GM12878 (cell line): ENCODE measurements at regions not wholly inside any gene's neighbourhood (a gene's known extent, or its start where the extent isn't known, plus 50 kb on each side); places are given as distances from the start of the nearest gene placed in this dataset.

ENCODE experiments used
- ATAC-seq: fragments of 200-7000 bp; cut with Tn5 transposase; 3 replicates; pipeline ENCODE4 v1.9.1; 2020; ENCODE audit warnings: mild to moderate bottlenecking, moderate library complexity
- BruUV-seq: library from RNA; stranded (reverse); fragments of 400-500 nt; replicated peaks from 2 replicates; lab custom pipeline; 2021; lab: Mats Ljungman, UMichigan
- CTCF ChIA-PET: fragments of 300-600 bp; sonication (Branson Sonifier 250); formaldehyde crosslinking; extraction: SDS; loops from one replicate; lab custom pipeline; 2021; ENCODE audit warnings: inconsistent platforms; lab: Yijun Ruan, JAX
- POLR2A ChIA-PET: fragments of 350-600 bp; formaldehyde crosslinking; extraction: SDS; loops from one replicate; lab custom pipeline; 2021; ENCODE audit warnings: inconsistent platforms; lab: Charles Lee
- RAD21 ChIA-PET: fragments of 300-600 bp; sonication (Branson Sonifier 250); formaldehyde crosslinking; loops from one replicate; lab custom pipeline; 2023; ENCODE audit warnings: antibody characterized with exemption; ENCODE audit not compliant: unreplicated experiment; lab: Charles Lee
- SMC1A ChIA-PET: fragments of 300-600 bp; sonication (Branson Sonifier 250); formaldehyde crosslinking; loops from one replicate; lab custom pipeline; 2023; ENCODE audit not compliant: unreplicated experiment, uncharacterized antibody; lab: Charles Lee
- DNase-seq: peaks from one replicate; pipeline ENCODE4 v3.0.0-alpha.2; 2011; ENCODE audit warnings: low read depth, low spot score
- FAIRE-seq: peaks from 3 replicates; lab custom pipeline; 2011; peaks lifted over from hg19 to GRCh38; lab: Jason Lieb, UNC
- H2AFZ ChIP-seq: 2 replicates; pipeline ENCODE4 v1.6.0; 2011; ENCODE audit warnings: low read depth, low read length, control low read depth; ENCODE audit not compliant: control insufficient read depth
- H3K27ac ChIP-seq: 2 replicates; pipeline ENCODE4 v1.5.1; 2011; ENCODE audit warnings: control low read depth; ENCODE audit not compliant: control insufficient read depth, insufficient read depth
- H3K27me3 ChIP-seq, 2 experiments: replicated peaks in 1 of 2; 2 replicates each; pipeline versions ENCODE4 v1.6.0 to v1.6.1; 2011; ENCODE audit warnings: low read length in 1 of 2; ENCODE audit not compliant: control insufficient read depth in 2 of 2, insufficient read depth in 2 of 2
- H3K36me3 ChIP-seq, 2 experiments: 2 replicates each; pipeline ENCODE4 v1.5.1; 2011; ENCODE audit warnings: low read length in 1 of 2; ENCODE audit not compliant: control insufficient read depth in 2 of 2, insufficient read depth in 2 of 2
- H3K4me1 ChIP-seq: 2 replicates; pipeline ENCODE4 v1.6.1; 2011; ENCODE audit warnings: mild to moderate bottlenecking, low read length, moderate library complexity, mixed read lengths; ENCODE audit not compliant: control insufficient read depth, insufficient read depth
- H3K4me2 ChIP-seq: 2 replicates; pipeline ENCODE4 v1.6.0; 2011; ENCODE audit warnings: control low read depth; ENCODE audit not compliant: control insufficient read depth, insufficient read depth
- H3K4me3 ChIP-seq: fragments of 200-600 bp; sonication (generic); 2 replicates; pipeline ENCODE4 v1.5.1; 2016
- H3K79me2 ChIP-seq: 2 replicates; pipeline ENCODE4 v1.6.0; 2011; ENCODE audit warnings: low read length; ENCODE audit not compliant: control insufficient read depth, insufficient read depth
- H3K9ac ChIP-seq: 2 replicates; pipeline ENCODE4 v1.8.0; 2011; ENCODE audit warnings: low read length, control low read depth, mixed read lengths; ENCODE audit not compliant: control insufficient read depth, insufficient read depth
- H3K9me3 ChIP-seq: replicated peaks from 3 replicates; pipeline ENCODE4 v1.5.1; 2011; ENCODE audit warnings: mild to moderate bottlenecking, low read length; ENCODE audit not compliant: control insufficient read depth, insufficient read depth
- H4K20me1 ChIP-seq: 2 replicates; pipeline ENCODE4 v1.6.0; 2011; ENCODE audit not compliant: control insufficient read depth, insufficient read depth
- IKZF1 ChIP-seq: fragments of 450-650 bp; conservative IDR thresholded peaks from 2 replicates; pipeline ENCODE4 v1.6.1; 2017; ENCODE audit warnings: antibody characterized with exemption, mild to moderate bottlenecking
- POLR2AphosphoS2 ChIP-seq: IDR thresholded peaks from 2 replicates; pipeline ENCODE4 v1.6.1; 2011; ENCODE audit warnings: low read depth, mild to moderate bottlenecking, low read length, improper control_type of control experiment, moderate library complexity
- RUNX3 ChIP-seq: IDR thresholded peaks from 2 replicates; pipeline ENCODE4 v1.6.1; 2012; ENCODE audit warnings: low read length, inconsistent platforms
- WGBS: methylation state at CpG from one replicate; pipeline ENCODE4 v1.1.6; 2016; ENCODE audit warnings: low lambda C conversion rate; ENCODE audit not compliant: insufficient replicate concordance, insufficient coverage; ENCODE audit errors: missing lambda C conversion rate; 5-methylcytosine and 5-hydroxymethylcytosine counted together
- in situ Hi-C: fragments of 300-500 bp; cut with MboI; formaldehyde crosslinking; loops from 9 replicates; pipeline ENCODE4 v1.14.3; 2018; ENCODE audit warnings: mixed read lengths
- intact Hi-C: fragments of 100-400 bp; cut with micrococcal nuclease; formaldehyde crosslinking; loops from one replicate; pipeline ENCODE4 v1.14.2; 2022; ENCODE audit not compliant: unreplicated experiment

DNA sequence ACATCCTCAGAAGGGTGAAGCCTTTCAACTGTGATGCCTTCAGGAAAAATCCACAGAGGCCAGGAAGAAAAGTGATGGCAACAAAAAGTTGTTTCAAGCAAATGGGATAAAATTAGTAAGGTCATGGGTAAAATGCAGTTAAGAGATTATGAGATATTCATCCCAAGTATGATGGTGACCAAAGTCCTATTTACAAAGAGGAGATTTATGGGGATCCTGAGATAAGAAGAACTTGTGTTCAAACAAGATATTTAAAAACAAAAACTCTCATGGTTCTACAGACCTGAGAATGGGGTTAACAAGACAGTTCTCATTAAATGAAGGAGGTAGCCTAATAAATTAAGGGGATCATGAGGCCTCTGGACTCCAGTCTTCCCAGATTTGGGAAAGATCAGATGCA, 184.4 kb downstream of the FCRL5 start:
- no peaks in the 10 kb centered on the region for H3K36me3 ChIP-seq
- H3K9ac ChIP-seq: no peak overlapping the region
- FAIRE-seq (no peak), ATAC-seq (no peak), DNase-seq (no peak)
- ChIA-PET CTCF (interaction anchor here (1.6 to 4.0 kb wide), 2 partner anchors 127 to 172 kb away, joined by 6 to 44 read pairs; no protein-coding TSS in a partner anchor), SMC1A (interaction anchor here (3.5 kb wide), 1 partner anchor 172 kb away, joined by 13 read pairs; no protein-coding TSS in a partner anchor), POLR2A (no interaction called here), RAD21 (interaction anchor here (1.4 kb wide), 1 partner anchor 126 kb away, joined by 3 read pairs; no protein-coding TSS in a partner anchor)
- no peak for TF ChIP-seq POLR2AphosphoS2
- H3K27me3 ChIP-seq: no peaks in the 10 kb centered on the region
- no peak overlapping the region for H2AFZ ChIP-seq
- in situ Hi-C loops: loop anchor here (5.0 kb wide), 2 partner anchors 124 to 176 kb away; no protein-coding TSS in a partner anchor
- H3K4me1 ChIP-seq: peaks cover 11% of the 10 kb centered on the region
- no peak overlapping the region for H3K4me2 ChIP-seq
- H3K79me2 ChIP-seq: no peaks in the 10 kb centered on the region
- H3K27ac ChIP-seq: no peak overlapping the region
- H4K20me1 ChIP-seq: no peaks in the 10 kb centered on the region
- BruUV-seq: no TSS peak
- intact Hi-C loops: no loop called here
- H3K4me3 ChIP-seq: no peak overlapping the region
- H3K9me3 ChIP-seq: no peaks in the 10 kb centered on the region

DNA sequence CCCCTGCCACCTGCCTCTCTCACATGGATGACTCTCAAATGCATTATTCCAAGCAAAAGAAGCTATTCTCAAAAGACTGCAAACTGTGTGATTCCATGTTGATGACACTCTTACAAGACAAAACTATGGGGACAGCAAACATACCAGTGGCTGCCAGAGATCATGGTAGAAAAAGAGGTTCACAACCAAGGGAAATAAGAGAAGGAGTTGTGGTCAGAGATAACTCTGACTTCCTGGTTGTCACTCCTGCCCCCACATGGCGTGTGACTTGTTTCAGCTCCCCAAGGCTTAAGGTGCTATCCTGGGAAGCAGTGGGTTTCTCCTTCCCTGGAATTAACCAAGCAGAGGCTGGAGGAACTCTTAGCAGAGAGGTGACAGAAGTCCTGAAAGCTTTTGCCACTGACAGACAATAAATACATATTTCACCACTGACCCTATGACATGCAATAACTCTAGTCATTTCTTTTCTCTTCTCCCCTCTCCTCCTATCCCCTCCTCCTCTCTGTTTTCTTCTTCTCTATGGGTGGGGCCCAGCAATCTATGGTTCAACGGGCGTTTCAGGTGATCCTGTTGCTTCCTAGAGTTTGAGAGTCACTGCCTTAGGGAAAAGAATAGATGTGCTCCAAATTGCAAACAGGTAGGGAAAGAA, 185.1 kb downstream of the FCRL5 start:
- H3K36me3 ChIP-seq: no peaks in the 10 kb centered on the region
- no TSS peak for BruUV-seq
- ChIA-PET CTCF (interaction anchor here (0.9 to 2.1 kb wide), 10 partner anchors 33 to 196 kb away, joined by 3 to 10 read pairs (median 6); no protein-coding TSS in a partner anchor), POLR2A (no interaction called here), RAD21 (interaction anchor here (1.4 kb wide), 1 partner anchor 127 kb away, joined by 3 read pairs; no protein-coding TSS in a partner anchor), SMC1A (interaction anchor here (1.0 to 3.5 kb wide), 7 partner anchors 32 to 171 kb away, joined by 3 to 13 read pairs (median 5); no protein-coding TSS in a partner anchor)
- no peak overlapping the region for H3K9ac ChIP-seq
- TF ChIP-seq IKZF1: no peak
- peak; percentile 40; the same call in 1 of the 2 replicates for TF ChIP-seq RUNX3
- DNase-seq (no peak), ATAC-seq (no peak), FAIRE-seq (no peak)
- no peak overlapping the region for H3K27ac ChIP-seq
- in situ Hi-C loops: loop anchor here (5.0 kb wide), 2 partner anchors 125 to 175 kb away; no protein-coding TSS in a partner anchor
- no peaks in the 10 kb centered on the region for H3K79me2 ChIP-seq
- intact Hi-C loops: no loop called here
- no peaks in the 10 kb centered on the region for H3K27me3 ChIP-seq
- H3K4me3 ChIP-seq: no peak overlapping the region
- H4K20me1 ChIP-seq: no peaks in the 10 kb centered on the region
- peaks cover 11% of the 10 kb centered on the region for H3K4me1 ChIP-seq
- no peak overlapping the region; the same call in 1 of the 2 replicates for H2AFZ ChIP-seq
- H3K9me3 ChIP-seq: no peaks in the 10 kb centered on the region
- 35% methylated on average over 3 of the region's 3 CpGs for WGBS
- no peak overlapping the region for H3K4me2 ChIP-seq
